Sigmoid colon (tissue), 6 donors: ENCODE measurements at regions not wholly inside any gene's neighbourhood (a gene's known extent, or its start where the extent isn't known, plus 50 kb on each side); places are given as distances from the start of the nearest gene placed in this dataset.

Experiments used
- DNase-seq: peaks from one replicate; pipeline ENCODE4 v3.0.0-alpha.2; 2019
- H3K27ac ChIP-seq, 4 donors: fragments of 200-600 bp; sonication (generic); one replicate each; pipeline ENCODE4 v1.5.1; 2016 to 2019; ENCODE audit warnings: mild to moderate bottlenecking in 1 of 4
- H3K27me3 ChIP-seq, 3 donors: fragments of 200-600 bp; sonication (generic); one replicate each; pipeline ENCODE4 v1.5.1; 2019; ENCODE audit warnings: mild to moderate bottlenecking in 1 of 3
- H3K36me3 ChIP-seq, 4 donors: fragments of 200-600 bp; sonication (generic); one replicate each; pipeline ENCODE4 v1.5.1; 2016 to 2019
- H3K4me1 ChIP-seq, 4 donors: fragments of 200-600 bp; sonication (generic); one replicate each; pipeline ENCODE4 v1.5.1; 2017 to 2019
- H3K4me3 ChIP-seq, 4 donors: fragments of 200-600 bp; sonication (generic); one replicate each; pipeline ENCODE4 v1.5.1; 2017 to 2019; ENCODE audit warnings: mild to moderate bottlenecking in 2 of 4, moderate library complexity in 1 of 4
- H3K9me3 ChIP-seq, 4 donors: fragments of 200-600 bp in 3 of 4; sonication (generic) in 3 of 4; one replicate each; pipeline versions ENCODE4 v1.5.1 to v1.6.1; 2013 to 2019
- CTCF ChIP-seq, 4 experiments: fragments of 450-650 bp in 3 of 4; fragments of 200-600 bp in 1 of 4; IDR thresholded peaks; one replicate each; pipeline ENCODE4 v1.5.1; 2016 to 2019; ENCODE audit warnings: antibody characterized with exemption in 4 of 4, mild to moderate bottlenecking in 3 of 4, moderate library complexity in 2 of 4
- EP300 ChIP-seq, 4 donors: sonication (generic); formaldehyde crosslinking; IDR thresholded peaks; one replicate each; pipeline ENCODE4 v1.6.1; 2017; ENCODE audit warnings: antibody characterized with exemption in 4 of 4
- POLR2A ChIP-seq, 2 donors: fragments of 450-650 bp; IDR thresholded peaks; one replicate each; pipeline ENCODE4 v1.6.1; 2016; ENCODE audit warnings: antibody characterized with exemption in 2 of 2, mild to moderate bottlenecking in 2 of 2, moderate library complexity in 2 of 2
- POLR2AphosphoS5 ChIP-seq, 4 donors: sonication (generic); formaldehyde crosslinking; IDR thresholded peaks; one replicate each; pipeline ENCODE4 v1.6.1; 2017; ENCODE audit warnings: antibody characterized with exemption in 4 of 4
- WGBS, 2 donors: extraction: QIAGEN DNeasy Blood & Tissue Kit; methylation state at CpG; one replicate each; pipeline ENCODE4 v1.1.7; 2013; 5-methylcytosine and 5-hydroxymethylcytosine counted together
- intact Hi-C: fragments of 100-400 bp; cut with DNase I; formaldehyde crosslinking; loops from one replicate; pipeline ENCODE4 v1.15.1; 2023
- donor health status: healthy with polysubstance abuse.
- donor health status: healthy.

- TF ChIP-seq POLR2A (IDR thresholded peaks at IDR 0.05): no peak
- TF ChIP-seq EP300 (IDR thresholded peaks at IDR 0.05): no peak
- TF ChIP-seq CTCF (IDR thresholded peaks at IDR 0.05): no peak
- TF ChIP-seq POLR2AphosphoS5 (IDR thresholded peaks at IDR 0.05): no peak
- intact Hi-C loops: no loop called here
- peaks cover 0 to 6% (median 0%) of the 10 kb centered on the region in 4 donors for H3K9me3 ChIP-seq
- peaks cover 0 to 12% (median 11%) of the 10 kb centered on the region in 4 donors for H3K4me1 ChIP-seq
- peak overlapping the region in 2 of 4 donors; percentile 10 to 34 for H3K27ac ChIP-seq
- H3K4me3 ChIP-seq: no peak overlapping the region
- peak; percentile 74 for DNase-seq
- WGBS, 2 donors: 49 to 58% methylated on average over 8 of the region's 8 CpGs
- H3K36me3 ChIP-seq: no peaks in the 10 kb centered on the region
- H3K27me3 ChIP-seq: no peaks in the 10 kb centered on the region
Observed at GRCh38 chr14:104350463-104351185, 212.2 kb downstream of the KIF26A start.

GRCh38 chr14:104351849-104352492, 213.6 kb downstream of the KIF26A start:
- 92 to 94% methylated on average over 11 of the region's 11 CpGs for WGBS, 2 donors
- H3K9me3 ChIP-seq: peaks cover 0 to 6% (median 0%) of the 10 kb centered on the region in 4 donors
- H3K27ac ChIP-seq: no peak overlapping the region
- TF ChIP-seq CTCF (IDR thresholded peaks at IDR 0.05) (no peak), POLR2A (IDR thresholded peaks at IDR 0.05) (no peak), POLR2AphosphoS5 (IDR thresholded peaks at IDR 0.05) (no peak), EP300 (IDR thresholded peaks at IDR 0.05) (no peak)
- no peaks in the 10 kb centered on the region for H3K27me3 ChIP-seq
- H3K4me1 ChIP-seq: peaks cover 0 to 12% (median 11%) of the 10 kb centered on the region in 4 donors
- no peak for DNase-seq
- no peaks in the 10 kb centered on the region for H3K36me3 ChIP-seq
- intact Hi-C loops: no loop called here
- no peak overlapping the region for H3K4me3 ChIP-seq

GRCh38 chr14:104352493-104353220, 214.3 kb downstream of the KIF26A start:
- no peak for TF ChIP-seq CTCF (IDR thresholded peaks at IDR 0.05)
- no peak for TF ChIP-seq POLR2A (IDR thresholded peaks at IDR 0.05)
- TF ChIP-seq EP300 (IDR thresholded peaks at IDR 0.05): no peak
- no peak for TF ChIP-seq POLR2AphosphoS5 (IDR thresholded peaks at IDR 0.05)
- intact Hi-C loops: no loop called here
- no peaks in the 10 kb centered on the region for H3K36me3 ChIP-seq
- 89 to 92% methylated on average over 13 of the region's 13 CpGs for WGBS, 2 donors
- peaks cover 0 to 6% (median 0%) of the 10 kb centered on the region in 4 donors for H3K9me3 ChIP-seq
- H3K4me1 ChIP-seq: peaks cover 0 to 12% (median 11%) of the 10 kb centered on the region in 4 donors
- no peak overlapping the region for H3K4me3 ChIP-seq
- DNase-seq: peak; percentile 19
- H3K27me3 ChIP-seq: no peaks in the 10 kb centered on the region
- no peak overlapping the region for H3K27ac ChIP-seq

GRCh38 chr14:104353221-104353920, 215.0 kb downstream of the KIF26A start:
- TF ChIP-seq POLR2A (IDR thresholded peaks at IDR 0.05) (no peak), POLR2AphosphoS5 (IDR thresholded peaks at IDR 0.05) (no peak), CTCF (IDR thresholded peaks at IDR 0.05) (no peak), EP300 (IDR thresholded peaks at IDR 0.05) (no peak)
- Histone ChIP-seq H3K27me3 (no peaks in the 10 kb centered on the region), H3K27ac (no peak overlapping the region), H3K4me1 (peaks cover 0 to 12% (median 11%) of the 10 kb centered on the region in 4 donors), H3K36me3 (no peaks in the 10 kb centered on the region), H3K4me3 (no peak overlapping the region), H3K9me3 (peaks cover 0 to 6% (median 0%) of the 10 kb centered on the region in 4 donors)
- peak; percentile 55 for DNase-seq
- WGBS, 2 donors: 84 to 85% methylated on average over 14 of the region's 14 CpGs
- intact Hi-C loops: no loop called here
